Activated T-cell treated with anti-CD3 and anti-CD28 coated beads, Interleukin-2, amount 50 U/mL, for 24 hours (primary cell): ENCODE measurements at regions not wholly inside any gene's neighbourhood (a gene's known extent, or its start where the extent isn't known, plus 50 kb on each side); places are given as distances from the start of the nearest gene placed in this dataset.

Source experiments
- DNase-seq: peaks from one replicate; pipeline ENCODE4 v3.0.0-alpha.2; 2020
- H3K27ac Mint-ChIP-seq: 2 replicates; pipeline ENCODE4 v1.8.0; 2020; ENCODE audit warnings: mild to moderate bottlenecking, mixed read lengths
- H3K27me3 Mint-ChIP-seq: 2 replicates; pipeline ENCODE4 v1.8.0; 2020; ENCODE audit warnings: mixed read lengths
- H3K36me3 Mint-ChIP-seq: 2 replicates; pipeline ENCODE4 v1.8.0; 2020; ENCODE audit warnings: low read depth, mixed read lengths
- H3K4me1 Mint-ChIP-seq: 2 replicates; pipeline ENCODE4 v1.8.0; 2020; ENCODE audit warnings: low read depth, mixed read lengths
- H3K4me3 Mint-ChIP-seq: 2 replicates; pipeline ENCODE4 v1.8.0; 2020; ENCODE audit warnings: mild to moderate bottlenecking, moderate library complexity, mixed read lengths
- H3K9me3 Mint-ChIP-seq: 2 replicates; pipeline ENCODE4 v1.8.0; 2020; ENCODE audit warnings: mixed read lengths

GRCh38 chr5:30686530-30686929 lies 507.0 kb upstream of the CDH6 start:
- peaks cover 8% of the 10 kb centered on the region for H3K9me3 Mint-ChIP-seq
- no peaks in the 10 kb centered on the region for H3K27me3 Mint-ChIP-seq
- H3K4me1 Mint-ChIP-seq: no peaks in the 10 kb centered on the region
- no peak for DNase-seq
- H3K4me3 Mint-ChIP-seq: no peak overlapping the region
- no peaks in the 10 kb centered on the region for H3K36me3 Mint-ChIP-seq
- H3K27ac Mint-ChIP-seq: no peak overlapping the region

DNA sequence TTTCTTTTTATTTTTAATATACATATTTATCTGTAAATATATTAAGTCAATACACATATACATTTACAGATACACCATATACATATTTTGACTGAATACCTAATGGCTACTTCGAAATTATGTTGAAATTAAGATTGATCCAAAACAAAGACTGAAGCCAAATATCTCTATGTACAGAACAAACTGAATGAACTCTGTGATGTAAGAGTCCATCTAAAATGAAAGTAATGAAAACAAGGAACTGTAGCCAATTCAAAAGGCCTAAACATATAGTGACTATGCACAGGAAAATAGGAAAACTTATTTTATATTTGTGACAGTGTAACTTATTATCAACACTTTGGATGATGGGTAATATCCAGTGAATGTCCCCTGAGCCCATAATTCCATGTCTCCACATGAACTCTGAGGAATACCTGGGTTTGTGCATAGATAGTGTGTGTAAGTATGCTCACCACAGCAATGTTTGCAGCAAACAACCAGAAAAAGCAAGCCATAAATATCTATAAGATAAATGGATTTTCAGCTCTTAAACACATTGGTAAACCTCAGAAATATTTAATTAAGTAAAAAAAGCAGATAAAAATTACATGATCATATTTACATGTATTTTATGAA lies 517.2 kb upstream of the CDH6 start:
- no peak for DNase-seq
- no peaks in the 10 kb centered on the region for H3K4me1 Mint-ChIP-seq
- no peak overlapping the region for H3K27ac Mint-ChIP-seq
- no peaks in the 10 kb centered on the region for H3K27me3 Mint-ChIP-seq
- peaks cover 19% of the 10 kb centered on the region for H3K9me3 Mint-ChIP-seq
- H3K4me3 Mint-ChIP-seq: no peak overlapping the region
- no peaks in the 10 kb centered on the region for H3K36me3 Mint-ChIP-seq

DNA sequence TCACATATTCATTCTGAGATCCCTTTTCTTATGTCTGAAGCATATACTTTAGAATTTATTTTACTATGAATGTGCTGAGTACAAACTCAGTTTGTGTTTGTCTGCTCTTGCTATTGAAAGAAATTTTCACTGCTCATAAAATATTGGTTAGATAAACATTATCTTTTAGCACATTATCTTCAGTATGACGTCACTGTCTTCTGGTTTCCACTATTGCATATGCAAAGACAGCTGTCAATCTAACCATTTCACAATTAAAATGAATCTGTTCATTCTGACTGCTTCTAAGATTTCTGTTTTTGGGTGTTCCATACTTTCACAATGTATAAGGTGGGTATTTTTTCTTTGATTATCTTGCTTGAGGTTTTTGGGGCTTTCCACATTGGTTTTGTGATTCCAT lies 526.2 kb upstream of the CDH6 start:
- no peaks in the 10 kb centered on the region for H3K36me3 Mint-ChIP-seq
- no peak overlapping the region for H3K4me3 Mint-ChIP-seq
- no peak overlapping the region for H3K27ac Mint-ChIP-seq
- no peaks in the 10 kb centered on the region for H3K27me3 Mint-ChIP-seq
- H3K9me3 Mint-ChIP-seq: peaks cover 12% of the 10 kb centered on the region
- no peak for DNase-seq
- no peaks in the 10 kb centered on the region for H3K4me1 Mint-ChIP-seq

DNA sequence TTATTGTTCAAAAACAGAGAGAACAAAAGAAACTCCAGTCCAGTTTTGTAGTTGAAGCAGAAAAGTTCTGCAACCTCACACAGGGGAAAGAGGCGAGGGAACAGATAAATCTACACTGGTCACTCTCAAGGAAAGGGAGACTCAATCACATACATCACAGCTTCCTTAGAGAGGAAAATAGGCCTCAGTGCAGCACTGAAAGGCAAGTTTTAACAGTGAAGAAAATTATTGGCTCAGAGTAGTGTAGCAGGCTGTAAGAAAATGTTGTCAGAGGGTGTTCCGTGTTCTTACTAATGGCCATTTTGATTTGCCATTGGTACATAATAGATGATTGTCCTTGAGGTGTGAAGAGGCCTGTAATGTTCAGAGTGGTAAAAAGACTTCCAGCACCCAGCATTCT lies 530.0 kb upstream of the CDH6 start:
- no peaks in the 10 kb centered on the region for H3K36me3 Mint-ChIP-seq
- no peaks in the 10 kb centered on the region for H3K4me1 Mint-ChIP-seq
- no peak overlapping the region for H3K27ac Mint-ChIP-seq
- DNase-seq: no peak
- no peaks in the 10 kb centered on the region for H3K27me3 Mint-ChIP-seq
- peaks cover 7% of the 10 kb centered on the region for H3K9me3 Mint-ChIP-seq
- H3K4me3 Mint-ChIP-seq: no peak overlapping the region

DNA sequence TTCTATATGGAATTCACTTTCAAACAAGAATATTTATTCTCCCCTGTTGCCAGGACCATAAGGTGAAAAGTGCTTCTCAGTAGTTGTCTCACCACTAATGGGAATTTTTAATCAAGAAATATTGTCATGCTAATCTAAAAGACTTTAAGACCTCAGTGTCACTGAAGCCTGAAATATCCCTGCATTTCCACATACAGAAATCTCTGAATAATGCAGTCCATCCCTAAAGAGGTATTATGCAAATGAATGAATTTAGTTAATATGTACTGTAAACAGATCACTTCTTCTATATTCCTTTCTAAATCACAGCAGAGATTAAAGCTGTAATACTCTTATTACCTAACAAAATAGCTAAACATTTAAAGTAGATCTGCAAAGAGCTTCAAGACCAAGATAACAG lies 531.1 kb upstream of the CDH6 start:
- Mint-ChIP-seq H3K4me3 (no peak overlapping the region), H3K36me3 (no peaks in the 10 kb centered on the region), H3K27me3 (no peaks in the 10 kb centered on the region), H3K27ac (no peak overlapping the region), H3K9me3 (peaks cover 10% of the 10 kb centered on the region), H3K4me1 (no peaks in the 10 kb centered on the region)
- DNase-seq: no peak

DNA sequence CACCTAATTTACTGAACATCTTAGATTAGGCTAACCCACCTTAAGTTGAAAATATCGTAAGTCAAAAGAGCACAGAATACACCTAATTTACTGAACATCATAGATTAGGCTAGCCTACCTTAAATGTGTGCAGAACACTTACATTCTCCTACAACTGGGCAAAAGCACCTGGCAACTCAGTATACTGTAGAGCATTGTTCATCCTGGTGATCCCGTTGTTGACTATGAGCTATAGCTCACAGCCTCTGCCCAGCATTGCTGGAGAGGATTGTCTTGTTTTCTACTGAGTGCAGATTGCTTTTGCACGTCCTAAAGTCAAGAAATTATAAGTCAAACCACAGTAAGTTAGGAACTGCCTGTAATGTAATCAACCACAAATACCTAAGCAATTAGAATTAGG lies 531.8 kb upstream of the CDH6 start:
- Mint-ChIP-seq H3K4me1 (no peaks in the 10 kb centered on the region), H3K9me3 (peaks cover 13% of the 10 kb centered on the region), H3K27me3 (no peaks in the 10 kb centered on the region), H3K27ac (no peak overlapping the region), H3K36me3 (no peaks in the 10 kb centered on the region), H3K4me3 (no peak overlapping the region)
- no peak for DNase-seq

GRCh38 chr5:30659417-30659816 lies 534.1 kb upstream of the CDH6 start:
- H3K4me1 Mint-ChIP-seq: no peaks in the 10 kb centered on the region
- no peaks in the 10 kb centered on the region for H3K36me3 Mint-ChIP-seq
- H3K4me3 Mint-ChIP-seq: no peak overlapping the region
- no peak for DNase-seq
- no peak overlapping the region for H3K27ac Mint-ChIP-seq
- H3K27me3 Mint-ChIP-seq: no peaks in the 10 kb centered on the region
- peaks cover 13% of the 10 kb centered on the region for H3K9me3 Mint-ChIP-seq

- H3K27ac Mint-ChIP-seq: no peak overlapping the region
- H3K9me3 Mint-ChIP-seq: peaks cover 11% of the 10 kb centered on the region
- no peak overlapping the region for H3K4me3 Mint-ChIP-seq
- H3K27me3 Mint-ChIP-seq: no peaks in the 10 kb centered on the region
- H3K4me1 Mint-ChIP-seq: no peaks in the 10 kb centered on the region
- no peak for DNase-seq
- H3K36me3 Mint-ChIP-seq: no peaks in the 10 kb centered on the region
These were observed 543.2 kb upstream of the CDH6 start for GRCh38 chr5:30650311-30650710.

DNA sequence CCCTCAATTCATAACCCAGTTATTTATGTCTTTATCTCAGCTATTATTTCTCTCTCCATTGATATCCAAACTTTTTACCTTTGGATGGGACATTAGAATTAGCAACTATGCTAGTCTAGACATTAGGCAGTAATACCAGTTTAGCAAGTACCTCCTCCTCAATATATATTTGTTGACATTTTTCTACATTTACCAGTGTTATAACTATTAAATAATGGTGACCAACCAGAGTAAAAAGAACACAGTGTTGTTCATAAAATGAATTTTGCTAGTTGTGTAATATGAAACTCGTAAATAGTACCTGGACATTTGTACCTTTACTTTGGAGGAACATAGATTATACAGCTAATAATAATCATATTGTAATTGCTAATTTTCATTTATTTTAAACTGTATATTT lies 554.6 kb upstream of the CDH6 start:
- no peak overlapping the region for H3K27ac Mint-ChIP-seq
- no peaks in the 10 kb centered on the region for H3K27me3 Mint-ChIP-seq
- H3K9me3 Mint-ChIP-seq: peaks cover 27% of the 10 kb centered on the region

GRCh38 chr5:30627945-30628344 lies 565.5 kb upstream of the CDH6 start:
- H3K36me3 Mint-ChIP-seq: no peaks in the 10 kb centered on the region
- DNase-seq: no peak
- H3K9me3 Mint-ChIP-seq: peaks cover 18% of the 10 kb centered on the region
- H3K27ac Mint-ChIP-seq: no peak overlapping the region
- no peaks in the 10 kb centered on the region for H3K27me3 Mint-ChIP-seq
- H3K4me1 Mint-ChIP-seq: no peaks in the 10 kb centered on the region
- H3K4me3 Mint-ChIP-seq: no peak overlapping the region

More for the DNA sequence above, 554.6 kb upstream of the CDH6 start:
- DNase-seq: no peak
- Mint-ChIP-seq H3K4me3 (no peak overlapping the region), H3K36me3 (no peaks in the 10 kb centered on the region), H3K4me1 (no peaks in the 10 kb centered on the region)

DNA sequence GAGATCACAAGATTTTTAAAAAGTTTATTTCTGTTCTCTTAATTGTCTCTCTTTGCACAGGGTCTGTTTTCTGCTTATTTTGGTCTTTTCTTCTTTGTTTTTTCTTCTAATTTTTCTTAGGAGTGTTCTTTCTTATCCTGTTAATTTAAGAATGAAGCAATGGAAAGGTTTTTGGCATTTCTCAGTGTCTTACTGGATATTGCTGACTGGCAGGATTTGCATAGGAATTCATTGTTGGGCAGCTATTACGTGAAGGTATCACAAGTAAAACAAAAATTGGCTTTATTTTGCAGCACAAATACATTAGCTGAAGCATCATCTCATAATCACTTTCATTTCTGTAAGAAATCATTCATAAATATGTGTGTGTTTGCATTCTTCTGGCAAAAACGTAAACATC lies 566.9 kb upstream of the CDH6 start:
- Mint-ChIP-seq H3K4me3 (no peak overlapping the region), H3K27ac (no peak overlapping the region), H3K27me3 (no peaks in the 10 kb centered on the region)

DNA sequence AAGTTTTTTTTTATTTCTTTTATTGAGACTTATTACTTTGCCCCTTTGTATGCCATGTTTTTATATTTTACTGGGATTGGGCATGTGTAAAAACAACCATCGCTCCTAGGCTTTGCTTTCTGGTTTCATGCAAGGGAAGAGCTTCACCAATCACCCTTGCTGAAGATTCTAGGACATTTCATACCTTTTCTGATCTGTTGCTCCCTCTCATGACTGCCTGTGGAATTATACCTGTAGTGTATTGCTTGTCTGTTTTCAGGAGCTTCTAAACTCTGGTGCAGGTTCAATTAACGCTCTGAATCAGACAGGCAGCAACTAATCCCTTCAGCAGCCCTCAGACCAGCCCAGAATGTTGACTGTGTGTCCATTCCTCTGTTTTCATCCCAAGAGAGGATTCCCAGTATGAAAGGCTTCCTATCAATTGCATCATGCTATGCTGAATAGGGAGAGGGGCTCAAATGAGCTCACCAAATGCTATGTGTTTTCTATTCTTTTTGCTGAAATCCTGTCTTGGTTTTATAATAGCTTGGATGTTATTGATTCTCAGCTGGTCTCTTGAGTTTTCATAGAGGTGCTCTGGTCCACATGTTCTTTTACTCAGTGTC lies 572.9 kb upstream of the CDH6 start:
- Mint-ChIP-seq H3K4me1 (no peaks in the 10 kb centered on the region), H3K9me3 (peaks cover 36% of the 10 kb centered on the region), H3K36me3 (no peaks in the 10 kb centered on the region), H3K27ac (no peak overlapping the region), H3K4me3 (no peak overlapping the region), H3K27me3 (no peaks in the 10 kb centered on the region)
- DNase-seq: no peak

More for the DNA sequence above, 566.9 kb upstream of the CDH6 start:
- no peak for DNase-seq
- H3K36me3 Mint-ChIP-seq: no peaks in the 10 kb centered on the region
- H3K4me1 Mint-ChIP-seq: no peaks in the 10 kb centered on the region
- peaks cover 20% of the 10 kb centered on the region for H3K9me3 Mint-ChIP-seq

DNA sequence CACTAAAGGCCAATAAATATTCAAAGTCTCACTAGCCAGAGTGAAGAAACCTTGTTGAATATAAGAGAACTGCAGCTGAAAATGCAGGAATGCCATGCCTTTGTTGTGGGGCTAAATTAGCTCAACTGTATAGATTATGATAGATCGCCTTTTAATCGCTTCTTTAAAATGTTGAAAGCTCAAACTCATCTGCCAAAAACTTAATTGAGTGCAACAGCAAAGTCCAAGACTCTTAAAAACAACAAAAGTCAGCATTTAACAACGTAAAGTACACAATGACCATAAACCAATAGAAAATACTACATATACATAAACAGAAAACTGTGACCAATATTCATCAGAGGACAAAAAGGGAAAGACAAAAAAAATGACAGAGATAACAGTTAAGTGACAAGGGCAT lies 585.0 kb upstream of the CDH6 start:
- no peaks in the 10 kb centered on the region for H3K4me1 Mint-ChIP-seq
- no peak overlapping the region for H3K4me3 Mint-ChIP-seq
- H3K27ac Mint-ChIP-seq: no peak overlapping the region
- H3K36me3 Mint-ChIP-seq: no peaks in the 10 kb centered on the region
- no peak for DNase-seq
- no peaks in the 10 kb centered on the region for H3K27me3 Mint-ChIP-seq
- H3K9me3 Mint-ChIP-seq: peaks cover 15% of the 10 kb centered on the region

- H3K27me3 Mint-ChIP-seq: no peaks in the 10 kb centered on the region
- H3K4me1 Mint-ChIP-seq: no peaks in the 10 kb centered on the region
- no peak for DNase-seq
- H3K27ac Mint-ChIP-seq: no peak overlapping the region
- H3K9me3 Mint-ChIP-seq: peaks cover 13% of the 10 kb centered on the region
- H3K4me3 Mint-ChIP-seq: no peak overlapping the region
- H3K36me3 Mint-ChIP-seq: no peaks in the 10 kb centered on the region
These were observed 586.1 kb upstream of the CDH6 start for GRCh38 chr5:30607301-30607894.

DNA sequence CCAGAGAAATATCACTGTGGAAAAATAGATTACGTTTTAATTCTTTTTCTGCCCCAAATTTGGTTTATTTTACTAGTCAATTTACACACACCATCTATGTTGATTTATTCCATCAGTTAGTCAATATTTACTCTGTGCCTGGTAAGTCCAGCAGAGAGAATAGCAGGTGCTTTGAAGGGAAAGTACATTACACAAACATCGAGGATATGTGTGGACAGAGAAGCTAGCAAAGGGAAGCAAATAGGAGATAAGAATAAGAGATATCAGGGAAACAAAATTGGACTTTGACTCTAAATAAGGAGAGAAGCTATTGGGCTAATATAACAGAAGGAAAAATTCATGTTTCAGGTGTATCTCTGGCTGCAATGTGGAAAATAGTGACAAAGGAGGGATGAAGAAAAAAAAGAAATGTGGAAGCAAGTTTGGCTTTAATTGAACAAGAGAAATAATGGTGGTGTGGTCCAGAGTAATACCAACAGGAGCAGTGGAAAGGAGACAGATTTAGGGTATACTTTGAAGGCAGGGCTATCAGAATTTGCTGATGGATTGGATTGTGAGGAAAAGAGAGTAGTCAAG lies 587.7 kb upstream of the CDH6 start:
- Mint-ChIP-seq H3K27me3 (no peaks in the 10 kb centered on the region), H3K27ac (no peak overlapping the region), H3K4me1 (no peaks in the 10 kb centered on the region), H3K4me3 (no peak overlapping the region), H3K36me3 (no peaks in the 10 kb centered on the region), H3K9me3 (peaks cover 27% of the 10 kb centered on the region)
- no peak for DNase-seq
